Naive B cell (primary cell): ENCODE measurements at regions not wholly inside any gene's neighbourhood (a gene's known extent, or its start where the extent isn't known, plus 50 kb on each side); places are given as distances from the start of the nearest gene placed in this dataset.

Experiments used
- ATAC-seq, 2 donors: fragments of 150-1000 bp; cut with Tn5 transposase; 2 replicates each; pipeline ENCODE4 v1.10.0; 2021; ENCODE audit warnings: low read depth in 2 of 2, mild to moderate bottlenecking in 2 of 2, moderate library complexity in 2 of 2
- DNase-seq: peaks from one replicate; pipeline ENCODE4 v3.0.0; 2022
- H3K27ac Mint-ChIP-seq, 6 donors: one replicate each; pipeline ENCODE4 v1.8.0; 2020 to 2022; ENCODE audit warnings: mild to moderate bottlenecking in 6 of 6, mixed read lengths in 6 of 6, moderate library complexity in 5 of 6, inconsistent platforms in 2 of 6
- H3K27me3 Mint-ChIP-seq, 3 donors: one replicate each; pipeline ENCODE4 v1.8.0; 2021 to 2022; ENCODE audit warnings: mixed read lengths in 3 of 3, mild to moderate bottlenecking in 1 of 3
- H3K36me3 Mint-ChIP-seq, 2 donors: one replicate each; pipeline ENCODE4 v1.8.0; 2020 to 2022; ENCODE audit warnings: mixed read lengths in 2 of 2, inconsistent platforms in 1 of 2, mild to moderate bottlenecking in 1 of 2
- H3K4me1 Mint-ChIP-seq, 3 donors: one replicate each; pipeline ENCODE4 v1.8.0; 2020 to 2022; ENCODE audit warnings: mixed read lengths in 3 of 3, inconsistent platforms in 1 of 3, mild to moderate bottlenecking in 1 of 3, moderate library complexity in 1 of 3
- H3K4me3 Mint-ChIP-seq, 8 donors: one replicate each; pipeline ENCODE4 v1.8.0; 2020 to 2022; ENCODE audit warnings: mild to moderate bottlenecking in 8 of 8, mixed read lengths in 8 of 8, moderate library complexity in 8 of 8, inconsistent platforms in 2 of 8
- H3K9me3 Mint-ChIP-seq, 7 donors: one replicate each; pipeline ENCODE4 v1.8.0; 2020 to 2022; ENCODE audit warnings: mixed read lengths in 7 of 7, mild to moderate bottlenecking in 5 of 7, inconsistent platforms in 2 of 7, moderate library complexity in 1 of 7

GRCh38 chr13:80437231-80437630, 96.3 kb upstream of the SPRY2 start:
- Mint-ChIP-seq H3K9me3 (peaks cover 0 to 1% (median 0%) of the 10 kb centered on the region in 7 donors), H3K4me3 (no peak overlapping the region), H3K27me3 (no peaks in the 10 kb centered on the region), H3K4me1 (peaks cover 6 to 15% (median 12%) of the 10 kb centered on the region in 3 donors), H3K27ac (no peak overlapping the region), H3K36me3 (no peaks in the 10 kb centered on the region)
- no peak for ATAC-seq
- no peak for DNase-seq

GRCh38 chr13:80436571-80437169, 95.7 kb upstream of the SPRY2 start:
- Mint-ChIP-seq H3K4me3 (no peak overlapping the region), H3K36me3 (no peaks in the 10 kb centered on the region), H3K27me3 (no peaks in the 10 kb centered on the region), H3K4me1 (peaks cover under 1 to 9% (median 6%) of the 10 kb centered on the region in 3 donors), H3K9me3 (no peaks in the 10 kb centered on the region), H3K27ac (peak overlapping the region in 1 of 6 donors; percentile 36)
- ATAC-seq (no peak), DNase-seq (no peak)

- no peaks in the 10 kb centered on the region for H3K27me3 Mint-ChIP-seq
- peak overlapping the region in 2 of 6 donors; percentile 36 to 39 for H3K27ac Mint-ChIP-seq
- DNase-seq (no peak), ATAC-seq (no peak)
- no peak overlapping the region for H3K4me3 Mint-ChIP-seq
- no peaks in the 10 kb centered on the region for H3K36me3 Mint-ChIP-seq
- no peaks in the 10 kb centered on the region for H3K9me3 Mint-ChIP-seq
- no peaks in the 10 kb centered on the region for H3K4me1 Mint-ChIP-seq
Observed at GRCh38 chr13:80430561-80430960, 89.6 kb upstream of the SPRY2 start.

DNA sequence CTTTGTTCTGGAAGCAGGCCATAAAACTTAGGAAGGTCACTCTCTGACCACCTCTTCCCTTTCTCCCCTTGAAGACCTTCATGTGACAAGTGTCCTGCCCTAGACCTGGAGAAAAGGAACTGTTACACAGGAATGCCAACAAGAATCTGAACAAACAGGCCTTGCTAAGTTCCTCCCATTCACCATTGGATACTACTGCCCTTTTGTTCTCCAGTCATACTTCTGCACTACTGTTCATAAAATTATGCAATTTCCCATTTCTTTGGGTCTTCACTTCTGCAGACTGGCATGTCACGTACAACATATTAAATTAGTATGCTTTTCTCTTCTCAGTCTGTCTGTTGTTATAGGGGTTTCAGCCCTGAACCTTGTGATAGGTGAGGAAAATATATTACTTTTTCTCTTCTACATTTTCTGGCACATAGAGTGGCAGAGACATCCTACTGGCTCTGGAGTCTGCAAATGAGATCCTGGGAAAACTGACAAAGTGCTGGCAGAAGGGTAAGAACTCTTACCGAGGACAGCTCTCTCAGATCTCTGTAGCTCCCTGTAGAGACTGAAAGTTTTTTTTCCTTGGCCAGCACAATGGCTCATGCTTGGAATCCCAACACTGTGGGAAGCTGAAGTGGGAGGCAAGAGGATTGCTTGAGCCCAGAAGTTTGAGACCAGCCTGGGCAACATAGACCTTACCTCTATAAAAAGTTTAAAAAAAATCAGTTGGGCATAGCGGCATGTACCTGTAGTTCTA, 87.6 kb upstream of the SPRY2 start:
- H3K27me3 Mint-ChIP-seq = no peaks in the 10 kb centered on the region
- no peak overlapping the region for H3K4me3 Mint-ChIP-seq
- no peak for DNase-seq
- peaks cover 2 to 20% (median 9%) of the 10 kb centered on the region in 7 donors for H3K9me3 Mint-ChIP-seq
- H3K27ac Mint-ChIP-seq = peak overlapping the region in 1 of 6 donors; percentile 48
- H3K4me1 Mint-ChIP-seq = no peaks in the 10 kb centered on the region
- ATAC-seq = no peak
- H3K36me3 Mint-ChIP-seq = peaks cover 5 to 10% of the 10 kb centered on the region in 2 donors

DNA sequence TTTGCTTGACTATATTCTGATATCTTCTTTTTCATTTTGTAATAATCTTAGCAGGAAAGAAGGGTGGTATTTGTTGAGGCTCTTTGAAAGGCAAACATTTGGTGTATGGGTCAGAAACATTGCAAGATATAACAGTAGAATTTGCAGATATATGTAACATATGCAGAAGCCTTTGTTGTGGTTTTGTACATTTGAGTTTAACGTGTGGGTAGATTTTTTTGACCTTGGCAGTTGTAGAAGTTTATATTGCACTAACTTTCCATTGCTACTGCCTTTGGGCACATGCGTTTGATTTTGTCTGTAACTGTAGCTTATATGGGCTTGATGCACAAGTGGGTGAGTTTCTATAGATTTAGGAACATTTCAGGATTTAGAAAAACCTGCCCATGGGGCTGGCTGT, 78.5 kb upstream of the SPRY2 start:
- peaks cover 2 to 3% of the 10 kb centered on the region in 2 donors for H3K36me3 Mint-ChIP-seq
- peaks cover 0 to 17% (median under 1%) of the 10 kb centered on the region in 3 donors for H3K4me1 Mint-ChIP-seq
- DNase-seq (no peak), ATAC-seq (no peak)
- H3K27ac Mint-ChIP-seq = no peak overlapping the region
- no peaks in the 10 kb centered on the region for H3K27me3 Mint-ChIP-seq
- H3K4me3 Mint-ChIP-seq = no peak overlapping the region
- H3K9me3 Mint-ChIP-seq = peaks cover 7 to 24% (median 16%) of the 10 kb centered on the region in 7 donors

GRCh38 chr13:80413611-80414010, 72.7 kb upstream of the SPRY2 start:
- peaks cover 4 to 22% (median 8%) of the 10 kb centered on the region in 3 donors for H3K4me1 Mint-ChIP-seq
- no peaks in the 10 kb centered on the region for H3K27me3 Mint-ChIP-seq
- H3K27ac Mint-ChIP-seq = no peak overlapping the region

GRCh38 chr13:80408270-80408669, 67.3 kb upstream of the SPRY2 start:
- Mint-ChIP-seq H3K27me3 (no peaks in the 10 kb centered on the region), H3K36me3 (peaks cover 6 to 9% of the 10 kb centered on the region in 2 donors), H3K4me3 (peak overlapping the region in 2 of 8 donors; percentile 19 to 29), H3K27ac (no peak overlapping the region), H3K9me3 (peaks cover 9 to 28% (median 15%) of the 10 kb centered on the region in 7 donors), H3K4me1 (peaks cover 0 to 20% (median 3%) of the 10 kb centered on the region in 3 donors)
- no peak for ATAC-seq
- no peak for DNase-seq

More at GRCh38 chr13:80413611-80414010, 72.7 kb upstream of the SPRY2 start:
- Mint-ChIP-seq H3K9me3 (peaks cover 0 to 7% (median 3%) of the 10 kb centered on the region in 7 donors), H3K36me3 (no peaks in the 10 kb centered on the region), H3K4me3 (no peak overlapping the region)
- DNase-seq = no peak
- ATAC-seq = no peak

DNA sequence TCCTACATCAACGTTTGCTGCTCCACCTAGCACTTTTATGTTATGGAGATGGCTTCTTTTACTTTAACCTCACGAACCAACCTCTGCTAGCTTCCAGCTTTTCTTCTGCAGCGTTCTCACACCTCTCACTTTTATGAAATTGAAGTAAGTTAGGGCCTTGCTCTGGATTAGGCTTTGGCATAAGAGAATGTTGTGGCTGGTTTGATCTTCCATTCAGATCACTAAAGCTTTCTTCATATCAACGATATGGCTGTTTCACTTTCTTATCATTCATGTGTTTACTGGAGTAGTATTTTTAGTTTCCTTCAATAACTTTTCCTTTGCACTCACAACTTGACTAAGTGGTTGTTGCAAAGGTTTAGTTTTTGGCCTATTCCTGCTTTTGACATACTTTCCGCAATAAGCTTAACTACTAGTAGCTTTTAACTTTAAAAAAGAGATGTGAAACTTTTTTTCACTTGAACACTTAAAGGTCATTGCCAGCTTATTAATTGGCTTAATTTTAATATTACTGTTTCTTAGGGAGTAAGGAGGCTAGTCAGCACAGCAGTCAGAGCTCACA, 60.0 kb upstream of the SPRY2 start:
- Mint-ChIP-seq H3K4me3 (peak overlapping the region; percentile 18 to 61 (median 44)), H3K27me3 (no peaks in the 10 kb centered on the region), H3K27ac (peak overlapping the region in 4 of 6 donors; percentile 56 to 66 (median 64)), H3K4me1 (peaks cover 29 to 42% (median 31%) of the 10 kb centered on the region in 3 donors), H3K36me3 (peaks cover 6 to 9% of the 10 kb centered on the region in 2 donors), H3K9me3 (peaks cover 9 to 21% (median 15%) of the 10 kb centered on the region in 7 donors)
- ATAC-seq (peak; percentile 24 to 30), DNase-seq (peak; percentile 12)

DNA sequence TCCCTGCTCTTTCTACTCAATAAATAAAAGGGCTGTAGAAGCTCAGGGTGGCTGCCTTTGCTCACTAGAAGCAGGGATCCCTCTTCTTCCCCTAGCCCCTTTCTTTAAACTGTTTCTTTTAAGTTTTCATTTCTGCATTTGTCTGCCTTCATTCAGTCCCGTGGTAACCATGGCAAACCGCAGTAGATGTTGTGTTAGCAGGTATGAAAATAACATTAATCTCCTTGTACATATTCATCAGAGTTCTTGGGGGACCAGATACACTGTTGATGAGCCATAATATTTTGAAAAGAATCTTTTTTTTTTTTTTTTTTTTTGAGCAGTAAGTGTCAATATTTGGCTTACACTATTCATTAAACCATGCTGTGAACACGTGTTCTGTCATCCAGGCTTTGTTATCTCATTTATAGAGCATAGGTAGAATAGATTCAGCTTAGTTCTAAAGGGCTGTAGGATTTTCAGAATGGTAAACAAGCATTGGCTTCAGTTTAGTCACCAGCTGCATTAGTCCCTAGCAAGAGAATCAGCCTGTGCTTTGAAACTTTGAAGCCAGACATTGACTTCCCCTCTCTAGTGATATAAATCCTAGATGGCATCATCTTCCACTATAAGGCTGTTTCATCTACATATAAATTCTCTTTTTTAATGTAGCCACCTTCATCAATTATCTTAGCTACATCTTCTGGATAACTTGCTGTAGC, 59.4 kb upstream of the SPRY2 start:
- ATAC-seq (peak; percentile 74 to 77), DNase-seq (peak; percentile 43)
- peak overlapping the region in 5 of 6 donors; percentile 13 to 75 (median 64) for H3K27ac Mint-ChIP-seq
- peak overlapping the region; percentile 23 to 80 (median 60) for H3K4me3 Mint-ChIP-seq
- H3K4me1 Mint-ChIP-seq = peaks cover 29 to 42% (median 31%) of the 10 kb centered on the region in 3 donors
- peaks cover 6 to 9% of the 10 kb centered on the region in 2 donors for H3K36me3 Mint-ChIP-seq
- H3K9me3 Mint-ChIP-seq = peaks cover 9 to 15% (median 14%) of the 10 kb centered on the region in 7 donors
- no peaks in the 10 kb centered on the region for H3K27me3 Mint-ChIP-seq

- Mint-ChIP-seq H3K4me1 (peaks cover 29 to 42% (median 31%) of the 10 kb centered on the region in 3 donors), H3K36me3 (peaks cover 4% of the 10 kb centered on the region in 2 donors), H3K27me3 (no peaks in the 10 kb centered on the region), H3K4me3 (peak overlapping the region; percentile 37 to 80 (median 60)), H3K27ac (peak overlapping the region; percentile 22 to 95 (median 70)), H3K9me3 (peaks cover 5 to 10% (median 7%) of the 10 kb centered on the region in 7 donors)
- peak; percentile 61 to 66 for ATAC-seq
- DNase-seq = peak; percentile 46
Observed at GRCh38 chr13:80399340-80400163, 58.6 kb upstream of the SPRY2 start.
